ENCODE measurements at regions not wholly inside any gene's neighbourhood (a gene's known extent, or its start where the extent isn't known, plus 50 kb on each side); places are given as distances from the start of the nearest gene placed in this dataset.

GRCh38 chr3:31129241-31129640, 234.8 kb upstream of the GADL1 start:
- TF ChIP-seq, protein P1, sequence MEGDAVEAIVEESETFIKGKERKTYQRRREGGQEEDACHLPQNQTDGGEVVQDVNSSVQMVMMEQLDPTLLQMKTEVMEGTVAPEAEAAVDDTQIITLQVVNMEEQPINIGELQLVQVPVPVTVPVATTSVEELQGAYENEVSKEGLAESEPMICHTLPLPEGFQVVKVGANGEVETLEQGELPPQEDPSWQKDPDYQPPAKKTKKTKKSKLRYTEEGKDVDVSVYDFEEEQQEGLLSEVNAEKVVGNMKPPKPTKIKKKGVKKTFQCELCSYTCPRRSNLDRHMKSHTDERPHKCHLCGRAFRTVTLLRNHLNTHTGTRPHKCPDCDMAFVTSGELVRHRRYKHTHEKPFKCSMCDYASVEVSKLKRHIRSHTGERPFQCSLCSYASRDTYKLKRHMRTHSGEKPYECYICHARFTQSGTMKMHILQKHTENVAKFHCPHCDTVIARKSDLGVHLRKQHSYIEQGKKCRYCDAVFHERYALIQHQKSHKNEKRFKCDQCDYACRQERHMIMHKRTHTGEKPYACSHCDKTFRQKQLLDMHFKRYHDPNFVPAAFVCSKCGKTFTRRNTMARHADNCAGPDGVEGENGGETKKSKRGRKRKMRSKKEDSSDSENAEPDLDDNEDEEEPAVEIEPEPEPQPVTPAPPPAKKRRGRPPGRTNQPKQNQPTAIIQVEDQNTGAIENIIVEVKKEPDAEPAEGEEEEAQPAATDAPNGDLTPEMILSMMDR (IDR thresholded peaks at IDR 0.05) = no peak
- no peak for ATAC-seq
- no peak overlapping the region for H3K4me3 ChIP-seq
- intact Hi-C loops (cut with DNase I) = no loop called here
- H3K4me1 ChIP-seq = no peaks in the 10 kb centered on the region
- DNase-seq = no peak
- no peaks in the 10 kb centered on the region for H3K27me3 ChIP-seq (ENCODE audit: low read depth)
- H3K9me3 ChIP-seq = no peaks in the 10 kb centered on the region
- H3K36me3 ChIP-seq = no peaks in the 10 kb centered on the region
- H3K27ac ChIP-seq = no peak overlapping the region

DNA sequence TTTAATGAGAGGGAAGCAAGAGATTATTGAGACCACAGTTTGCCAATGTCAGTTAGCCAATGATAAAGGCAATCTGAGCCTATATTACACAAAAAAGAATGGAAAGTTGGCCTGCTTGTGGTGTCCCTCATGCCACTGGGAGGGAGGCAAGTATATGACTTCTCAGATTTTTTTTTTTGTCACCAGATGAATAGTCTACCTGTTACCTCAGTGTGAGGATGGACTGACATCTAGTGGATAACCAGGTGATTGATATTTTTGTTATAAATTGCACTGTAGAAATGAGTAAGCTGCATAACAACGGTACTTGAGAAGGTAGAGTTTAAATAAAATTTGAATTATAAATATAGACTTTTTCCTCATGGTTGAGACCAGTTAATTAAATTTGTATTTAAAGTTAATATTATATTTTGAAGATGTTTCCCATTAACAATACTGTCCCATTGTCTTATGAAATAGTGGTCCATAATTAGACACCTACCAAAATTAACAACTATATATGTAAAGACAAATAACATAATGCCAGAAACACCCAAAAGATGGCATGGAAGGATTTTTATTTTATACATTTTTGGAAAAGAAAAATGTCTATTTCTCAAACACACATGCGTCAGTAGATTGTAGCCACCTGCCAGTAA, 237.8 kb upstream of the GADL1 start:
- Histone ChIP-seq H3K4me1 (no peaks in the 10 kb centered on the region), H3K27ac (no peak overlapping the region), H3K4me3 (no peak overlapping the region), H3K27me3 (ENCODE audit: low read depth) (no peaks in the 10 kb centered on the region), H3K36me3 (no peaks in the 10 kb centered on the region), H3K9me3 (no peaks in the 10 kb centered on the region)
- ATAC-seq (peak; percentile 64 to 76), DNase-seq (no peak)
- TF ChIP-seq, protein P1 (IDR thresholded peaks at IDR 0.05) = peak; percentile 51
- intact Hi-C loops (cut with DNase I) = loop anchor here (10.0 kb wide), 1 partner anchor 357 kb away; no protein-coding TSS in a partner anchor

GRCh38 chr3:31133541-31133940, 239.1 kb upstream of the GADL1 start:
- TF ChIP-seq, protein P1 (IDR thresholded peaks at IDR 0.05) = no peak
- no peak overlapping the region for H3K4me3 ChIP-seq
- ATAC-seq = no peak
- H3K36me3 ChIP-seq = no peaks in the 10 kb centered on the region
- H3K9me3 ChIP-seq = no peaks in the 10 kb centered on the region
- H3K4me1 ChIP-seq = no peaks in the 10 kb centered on the region
- no peaks in the 10 kb centered on the region for H3K27me3 ChIP-seq (ENCODE audit: low read depth)
- no peak for DNase-seq
- intact Hi-C loops (cut with DNase I) = loop anchor here (10.0 kb wide), 1 partner anchor 359 kb away; no protein-coding TSS in a partner anchor
- H3K27ac ChIP-seq = no peak overlapping the region

GRCh38 chr3:31135546-31135945, 241.1 kb upstream of the GADL1 start:
- TF ChIP-seq, protein P1 (IDR thresholded peaks at IDR 0.05) = no peak
- Histone ChIP-seq H3K4me1 (no peaks in the 10 kb centered on the region), H3K27ac (no peak overlapping the region), H3K27me3 (ENCODE audit: low read depth) (no peaks in the 10 kb centered on the region), H3K36me3 (no peaks in the 10 kb centered on the region), H3K4me3 (no peak overlapping the region), H3K9me3 (no peaks in the 10 kb centered on the region)
- ATAC-seq = no peak
- no peak for DNase-seq
- intact Hi-C loops (cut with DNase I) = loop anchor here (10.0 kb wide), 1 partner anchor 361 kb away; no protein-coding TSS in a partner anchor

DNA sequence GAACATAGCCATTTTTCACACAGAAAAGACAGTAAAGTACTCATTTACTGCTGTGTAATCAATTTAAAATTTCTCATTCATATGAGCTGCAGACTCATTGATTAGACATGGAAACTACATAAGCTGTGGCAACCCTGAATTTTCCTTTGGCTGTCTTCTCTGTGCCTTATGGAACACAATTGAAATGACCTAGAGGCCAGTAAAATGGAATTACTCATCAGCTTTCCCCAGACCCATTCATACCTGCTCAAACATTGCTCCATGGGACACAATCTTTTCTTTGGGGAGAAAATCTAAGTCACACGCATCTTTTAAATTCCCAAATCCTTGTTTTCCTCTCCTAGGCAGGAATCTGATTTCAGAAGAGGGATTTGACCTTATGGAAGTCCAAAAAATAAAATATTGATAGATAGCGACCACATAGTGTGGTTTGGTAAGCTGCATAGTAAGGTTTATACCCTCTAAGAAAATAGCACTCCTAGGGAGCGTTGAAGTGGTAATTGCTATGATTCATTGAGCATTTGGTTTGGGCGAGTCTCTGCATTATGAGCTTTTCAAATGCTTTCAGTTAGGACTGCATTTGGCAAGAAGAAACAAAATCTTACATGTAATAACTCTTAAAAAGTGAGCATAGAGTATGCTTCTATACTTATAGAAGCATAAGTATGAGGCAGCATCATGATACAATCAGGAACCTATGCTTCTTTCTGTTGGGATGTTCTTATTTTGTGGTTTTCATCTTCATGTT, 243.4 kb upstream of the GADL1 start:
- no peak for DNase-seq
- H3K27ac ChIP-seq = no peak overlapping the region
- no peaks in the 10 kb centered on the region for H3K4me1 ChIP-seq
- ATAC-seq = no peak
- no peaks in the 10 kb centered on the region for H3K27me3 ChIP-seq (ENCODE audit: low read depth)
- TF ChIP-seq, protein P1 (IDR thresholded peaks at IDR 0.05) = no peak
- no peak overlapping the region for H3K4me3 ChIP-seq
- H3K36me3 ChIP-seq = no peaks in the 10 kb centered on the region
- no peaks in the 10 kb centered on the region for H3K9me3 ChIP-seq
- intact Hi-C loops (cut with DNase I) = loop anchor here (10.0 kb wide), 1 partner anchor 363 kb away; no protein-coding TSS in a partner anchor
